IPS DF 6.9 (cell line): ENCODE measurements at regions not wholly inside any gene's neighbourhood (a gene's known extent, or its start where the extent isn't known, plus 50 kb on each side); places are given as distances from the start of the nearest gene placed in this dataset.
"Not testable (repeated sequence)": the region's sequence is repeated elsewhere in the genome, so short reads cannot be mapped to it uniquely, and the experiment has no call there.

Experiments
- DNase-seq: peaks from one replicate; pipeline ENCODE4 v3.0.0-alpha.2; 2013; ENCODE audit warnings: low read depth, low spot score
- H3K27ac ChIP-seq: one replicate; pipeline ENCODE4 v1.5.1; 2013; ENCODE audit warnings: low read length, control low read depth
- H3K27me3 ChIP-seq: 2 replicates; pipeline ENCODE4 v1.6.1; 2013; ENCODE audit warnings: mild to moderate bottlenecking, low read length; ENCODE audit not compliant: control insufficient read depth, insufficient read depth
- H3K36me3 ChIP-seq: 2 replicates; pipeline ENCODE4 v1.6.1; 2013; ENCODE audit warnings: low read length; ENCODE audit not compliant: control insufficient read depth, insufficient read depth
- H3K4me1 ChIP-seq: 2 replicates; pipeline ENCODE4 v1.6.1; 2013; ENCODE audit warnings: low read length; ENCODE audit not compliant: control insufficient read depth, insufficient read depth
- H3K4me3 ChIP-seq: 2 replicates; pipeline ENCODE4 v1.5.1; 2013; ENCODE audit warnings: mild to moderate bottlenecking, low read length
- H3K9me3 ChIP-seq: 2 replicates; pipeline ENCODE4 v1.6.1; 2013; ENCODE audit warnings: low read length, inconsistent platforms; ENCODE audit not compliant: control insufficient read depth, insufficient read depth
- WGBS: extraction: QIAGEN DNeasy Blood & Tissue Kit; methylation state at CpG from one replicate; pipeline ENCODE4 v1.1.7; 2013; ENCODE audit warnings: mixed read lengths, missing lambda C conversion rate; ENCODE audit not compliant: insufficient read length, insufficient coverage; 5-methylcytosine and 5-hydroxymethylcytosine counted together

GRCh38 chr1:213523781-213524398 is 463.9 kb upstream of the PROX1 start:
- Histone ChIP-seq H3K4me3 (no peak overlapping the region), H3K36me3 (no peaks in the 10 kb centered on the region), H3K9me3 (no peaks in the 10 kb centered on the region), H3K27me3 (no peaks in the 10 kb centered on the region), H3K4me1 (no peaks in the 10 kb centered on the region), H3K27ac (no peak overlapping the region)
- WGBS = no CpG with 5 or more reads among the region's 10 CpGs
- DNase-seq = no peak

DNA sequence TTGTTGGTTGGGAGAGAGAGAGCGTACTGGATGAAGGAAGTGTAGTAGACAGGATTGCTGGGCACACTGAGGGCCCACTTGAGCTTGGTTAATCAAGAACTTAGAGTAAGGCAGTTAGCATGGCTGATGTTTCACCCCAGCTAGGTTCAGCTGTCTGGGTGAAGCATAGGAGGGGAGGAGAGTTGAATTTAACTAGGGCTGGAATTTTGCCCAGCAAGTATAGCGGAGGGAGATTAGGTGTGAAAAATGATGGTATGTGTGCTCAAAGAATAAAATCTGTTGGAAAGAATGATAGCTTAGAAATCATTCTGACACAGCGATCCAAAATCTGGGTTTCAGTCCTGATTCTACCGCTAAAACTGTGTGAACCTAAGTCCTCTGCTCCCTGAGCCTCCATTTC is 461.5 kb upstream of the PROX1 start:
- no peaks in the 10 kb centered on the region for H3K27me3 ChIP-seq
- no peak overlapping the region for H3K4me3 ChIP-seq
- no CpG with 5 or more reads among the region's 4 CpGs for whole genome bisulfite sequencing
- H3K27ac ChIP-seq = no peak overlapping the region
- peaks cover 4% of the 10 kb centered on the region for H3K4me1 ChIP-seq
- no peaks in the 10 kb centered on the region for H3K36me3 ChIP-seq
- H3K9me3 ChIP-seq = no peaks in the 10 kb centered on the region
- DNase-seq = no peak

DNA sequence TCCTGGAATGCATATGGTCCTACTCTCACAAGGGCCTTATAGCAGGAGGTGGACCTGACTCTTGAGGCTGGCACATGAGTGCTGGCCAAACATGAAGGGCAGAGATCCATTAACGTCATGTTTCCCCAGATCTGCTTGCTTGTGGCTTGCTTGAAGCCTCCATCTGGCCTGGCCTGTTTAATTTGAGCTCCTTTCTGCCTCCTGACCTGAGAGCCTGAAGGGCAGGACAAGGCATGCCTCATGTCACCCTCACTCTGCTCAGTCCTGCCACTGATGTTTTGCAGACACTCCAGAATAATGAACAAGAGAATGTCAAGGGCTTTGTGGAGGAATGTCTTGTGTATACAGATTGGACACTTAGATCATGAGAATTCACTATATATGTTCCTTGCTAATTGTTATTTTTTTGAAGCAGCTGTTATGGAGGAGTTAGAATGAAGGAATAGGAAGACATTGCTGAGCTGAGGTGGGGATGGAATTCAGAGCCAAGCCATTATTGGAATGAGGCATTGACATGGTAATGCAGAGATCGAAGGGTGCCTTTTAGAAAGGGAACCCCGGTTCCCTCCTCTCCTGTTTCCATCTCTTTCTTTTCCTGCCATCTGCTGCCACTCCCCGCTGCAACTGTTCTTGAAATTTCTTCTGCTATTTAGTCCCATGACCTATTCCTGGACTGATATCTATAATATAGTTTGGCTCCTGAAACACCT is 457.0 kb upstream of the PROX1 start:
- Histone ChIP-seq H3K36me3 (no peaks in the 10 kb centered on the region), H3K27me3 (no peaks in the 10 kb centered on the region), H3K4me1 (peaks cover 4% of the 10 kb centered on the region), H3K27ac (no peak overlapping the region), H3K4me3 (no peak overlapping the region), H3K9me3 (no peaks in the 10 kb centered on the region)
- DNase-seq = no peak
- no CpG with 5 or more reads among the region's 4 CpGs for WGBS

- Histone ChIP-seq H3K4me1 (peaks cover 4% of the 10 kb centered on the region), H3K27me3 (no peaks in the 10 kb centered on the region), H3K36me3 (no peaks in the 10 kb centered on the region), H3K27ac (no peak overlapping the region), H3K9me3 (no peaks in the 10 kb centered on the region), H3K4me3 (no peak overlapping the region)
- DNase-seq = no peak
- WGBS = no CpG with 5 or more reads among the region's 12 CpGs
These were observed 456.1 kb upstream of the PROX1 start for GRCh38 chr1:213531369-213532310.

DNA sequence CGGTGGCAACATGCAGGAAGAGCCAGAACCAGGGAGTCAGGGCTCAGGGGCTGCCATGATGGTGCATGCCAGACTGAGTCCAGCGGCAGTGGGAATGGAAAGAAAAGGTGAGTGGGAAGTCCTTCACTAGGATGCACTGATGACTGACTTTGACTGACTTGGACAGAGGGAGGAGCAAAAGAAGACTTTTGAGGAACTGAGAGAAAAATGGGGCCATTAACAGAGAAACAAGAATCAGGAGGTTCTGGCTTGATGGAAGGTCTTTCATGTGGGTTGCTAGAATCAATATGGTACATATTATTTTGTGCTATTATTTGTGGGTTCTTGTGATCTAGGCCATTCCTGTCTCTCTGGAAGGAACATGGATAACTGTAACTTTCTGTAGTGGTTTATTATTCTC is 454.6 kb upstream of the PROX1 start:
- no peak for DNase-seq
- no CpG with 5 or more reads among the region's 2 CpGs for WGBS
- Histone ChIP-seq H3K27ac (no peak overlapping the region), H3K36me3 (no peaks in the 10 kb centered on the region), H3K4me1 (peaks cover 4% of the 10 kb centered on the region), H3K27me3 (no peaks in the 10 kb centered on the region), H3K9me3 (no peaks in the 10 kb centered on the region), H3K4me3 (no peak overlapping the region)

- peaks cover under 1% of the 10 kb centered on the region; the same call in 1 of the 2 replicates for H3K4me1 ChIP-seq
- H3K27ac ChIP-seq = no peak overlapping the region
- DNase-seq = no peak
- H3K27me3 ChIP-seq = no peaks in the 10 kb centered on the region
- H3K9me3 ChIP-seq = no peaks in the 10 kb centered on the region
- no peaks in the 10 kb centered on the region for H3K36me3 ChIP-seq
- WGBS = no CpG with 5 or more reads among the region's 6 CpGs
- no peak overlapping the region for H3K4me3 ChIP-seq
These were observed 452.1 kb upstream of the PROX1 start for GRCh38 chr1:213535679-213536078.

GRCh38 chr1:213538251-213538650 is 449.5 kb upstream of the PROX1 start:
- WGBS = no CpG with 5 or more reads among the region's 3 CpGs
- H3K4me3 ChIP-seq = no peak overlapping the region
- DNase-seq = no peak
- H3K27ac ChIP-seq = no peak overlapping the region
- H3K27me3 ChIP-seq = no peaks in the 10 kb centered on the region
- no peaks in the 10 kb centered on the region for H3K9me3 ChIP-seq
- no peaks in the 10 kb centered on the region for H3K36me3 ChIP-seq
- no peaks in the 10 kb centered on the region for H3K4me1 ChIP-seq

- H3K4me1 ChIP-seq = no peaks in the 10 kb centered on the region
- H3K27ac ChIP-seq = no peak overlapping the region
- no peaks in the 10 kb centered on the region for H3K9me3 ChIP-seq
- H3K4me3 ChIP-seq = no peak overlapping the region
- no peaks in the 10 kb centered on the region for H3K36me3 ChIP-seq
- no peak for DNase-seq
- H3K27me3 ChIP-seq = no peaks in the 10 kb centered on the region
- no CpG with 5 or more reads among the region's 4 CpGs for WGBS
These were observed 448.3 kb upstream of the PROX1 start for GRCh38 chr1:213539464-213539863.

- WGBS = no CpG with 5 or more reads among the region's 1 CpG
- Histone ChIP-seq H3K27ac (no peak overlapping the region), H3K4me1 (no peaks in the 10 kb centered on the region), H3K4me3 (no peak overlapping the region), H3K9me3 (no peaks in the 10 kb centered on the region), H3K36me3 (no peaks in the 10 kb centered on the region), H3K27me3 (no peaks in the 10 kb centered on the region)
- DNase-seq = no peak
These were observed 446.1 kb upstream of the PROX1 start for GRCh38 chr1:213541641-213542040.

GRCh38 chr1:213545181-213545580 is 442.6 kb upstream of the PROX1 start:
- H3K4me1 ChIP-seq, H3K27ac ChIP-seq, H3K4me3 ChIP-seq, H3K27me3 ChIP-seq, DNase-seq, H3K36me3 ChIP-seq, H3K9me3 ChIP-seq: not testable (repeated sequence)
- WGBS = no CpG with 5 or more reads among the region's 4 CpGs
